ENCODE measurements at regions not wholly inside any gene's neighbourhood (a gene's known extent, or its start where the extent isn't known, plus 50 kb on each side); places are given as distances from the start of the nearest gene placed in this dataset.

DNA sequence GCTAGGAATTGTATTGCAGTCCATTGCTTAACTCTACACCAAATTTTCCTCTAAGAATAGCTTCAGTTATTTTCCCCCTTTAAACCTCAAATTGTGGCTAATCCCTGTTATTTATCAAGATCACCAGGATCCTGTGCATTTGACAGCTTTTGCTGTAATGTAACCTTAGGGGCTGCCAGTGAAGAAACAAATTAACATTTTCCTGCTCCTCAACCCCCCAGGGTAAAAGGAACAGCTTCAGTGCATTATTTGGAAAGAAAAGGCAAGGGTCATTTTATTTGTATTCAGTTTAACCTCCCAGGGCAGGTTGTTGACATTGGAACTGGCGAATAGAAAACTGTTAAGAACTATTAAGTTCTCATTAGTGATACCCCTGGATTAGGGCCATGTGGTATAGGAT lies 57.0 kb downstream of the PCDH20 start:
- 72 to 73% methylated on average over 1 of the region's 1 CpG for WGBS, 2 donors
- H3K9me3 ChIP-seq: no peaks in the 10 kb centered on the region
- intact Hi-C loops (cut with DNase I): no loop called here
- DNase-seq: no peak
- no peaks in the 10 kb centered on the region for H3K27me3 ChIP-seq
- H3K36me3 ChIP-seq: no peaks in the 10 kb centered on the region
- H3K4me1 ChIP-seq: no peaks in the 10 kb centered on the region
- no peak for TF ChIP-seq POLR2A (IDR thresholded peaks at IDR 0.05)
- no peak for TF ChIP-seq CTCF (IDR thresholded peaks at IDR 0.05)
- no peak for TF ChIP-seq POLR2AphosphoS5 (IDR thresholded peaks at IDR 0.05)
- TF ChIP-seq EP300 (IDR thresholded peaks at IDR 0.05): no peak
- H3K27ac ChIP-seq: no peak overlapping the region
- H3K4me3 ChIP-seq: no peak overlapping the region

- H3K27me3 ChIP-seq: no peaks in the 10 kb centered on the region
- no peak overlapping the region for H3K4me3 ChIP-seq
- H3K9me3 ChIP-seq: no peaks in the 10 kb centered on the region
- H3K36me3 ChIP-seq: no peaks in the 10 kb centered on the region
- intact Hi-C loops (cut with DNase I): no loop called here
- no peaks in the 10 kb centered on the region for H3K4me1 ChIP-seq
- 80 to 90% methylated on average over 5 of the region's 5 CpGs for WGBS, 2 donors
- no peak overlapping the region for H3K27ac ChIP-seq
- TF ChIP-seq EP300 (IDR thresholded peaks at IDR 0.05): no peak
- TF ChIP-seq POLR2A (IDR thresholded peaks at IDR 0.05): no peak
- TF ChIP-seq CTCF (IDR thresholded peaks at IDR 0.05): no peak
- no peak for TF ChIP-seq POLR2AphosphoS5 (IDR thresholded peaks at IDR 0.05)
- DNase-seq: no peak
These were observed 65.3 kb downstream of the PCDH20 start for GRCh38 chr13:61350341-61350740.

DNA sequence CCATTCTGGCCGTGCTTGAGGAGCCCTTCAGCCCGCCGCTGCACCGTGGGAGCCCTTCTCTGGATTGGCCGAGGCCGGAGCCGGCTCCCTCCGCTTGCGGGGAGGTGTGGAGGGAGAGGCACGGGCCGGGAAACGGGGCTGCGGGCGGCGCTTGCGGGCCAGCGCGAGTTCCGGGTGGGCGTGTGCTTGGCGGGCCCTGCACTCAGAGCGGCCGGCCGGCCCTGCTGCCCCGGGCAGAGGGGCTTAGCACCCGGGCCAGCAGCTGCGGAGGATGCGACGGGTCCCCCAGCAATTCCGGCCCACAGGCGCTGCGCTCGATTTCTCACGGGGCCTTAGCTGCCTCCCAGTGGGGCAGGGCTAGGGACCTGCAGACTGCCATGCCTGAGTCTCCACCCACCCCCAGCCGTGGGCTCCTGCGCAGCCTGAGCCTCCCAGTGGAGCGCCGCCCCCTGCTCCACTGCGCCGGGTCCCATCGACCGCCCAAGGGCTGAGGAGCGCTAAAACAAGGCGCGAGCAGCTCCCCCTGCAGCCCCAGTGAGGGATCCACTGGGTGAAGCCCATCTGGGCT lies 76.5 kb downstream of the PCDH20 start:
- Histone ChIP-seq H3K4me1 (no peaks in the 10 kb centered on the region), H3K27ac (no peak overlapping the region), H3K27me3 (no peaks in the 10 kb centered on the region), H3K4me3 (no peak overlapping the region), H3K36me3 (no peaks in the 10 kb centered on the region), H3K9me3 (peaks cover 0 to 3% (median 0%) of the 10 kb centered on the region in 4 donors)
- WGBS, 2 donors: 88 to 90% methylated on average over 45 of the region's 45 CpGs
- no peak for TF ChIP-seq POLR2A (IDR thresholded peaks at IDR 0.05)
- intact Hi-C loops (cut with DNase I): no loop called here
- DNase-seq: no peak

- peaks cover 0 to 5% (median 1%) of the 10 kb centered on the region in 4 donors for H3K9me3 ChIP-seq
- WGBS, 2 donors: 82% methylated on average over 1 of the region's 1 CpG
- no peak for TF ChIP-seq POLR2AphosphoS5 (IDR thresholded peaks at IDR 0.05)
- no peak for TF ChIP-seq POLR2A (IDR thresholded peaks at IDR 0.05)
- no peak for TF ChIP-seq EP300 (IDR thresholded peaks at IDR 0.05)
- TF ChIP-seq CTCF (IDR thresholded peaks at IDR 0.05): no peak
- H3K36me3 ChIP-seq: no peaks in the 10 kb centered on the region
- no peaks in the 10 kb centered on the region for H3K4me1 ChIP-seq
- H3K27ac ChIP-seq: no peak overlapping the region
- no peaks in the 10 kb centered on the region for H3K27me3 ChIP-seq
- intact Hi-C loops (cut with DNase I): no loop called here
- H3K4me3 ChIP-seq: no peak overlapping the region
- DNase-seq: no peak
These were observed 99.0 kb downstream of the PCDH20 start for GRCh38 chr13:61316647-61317046.

DNA sequence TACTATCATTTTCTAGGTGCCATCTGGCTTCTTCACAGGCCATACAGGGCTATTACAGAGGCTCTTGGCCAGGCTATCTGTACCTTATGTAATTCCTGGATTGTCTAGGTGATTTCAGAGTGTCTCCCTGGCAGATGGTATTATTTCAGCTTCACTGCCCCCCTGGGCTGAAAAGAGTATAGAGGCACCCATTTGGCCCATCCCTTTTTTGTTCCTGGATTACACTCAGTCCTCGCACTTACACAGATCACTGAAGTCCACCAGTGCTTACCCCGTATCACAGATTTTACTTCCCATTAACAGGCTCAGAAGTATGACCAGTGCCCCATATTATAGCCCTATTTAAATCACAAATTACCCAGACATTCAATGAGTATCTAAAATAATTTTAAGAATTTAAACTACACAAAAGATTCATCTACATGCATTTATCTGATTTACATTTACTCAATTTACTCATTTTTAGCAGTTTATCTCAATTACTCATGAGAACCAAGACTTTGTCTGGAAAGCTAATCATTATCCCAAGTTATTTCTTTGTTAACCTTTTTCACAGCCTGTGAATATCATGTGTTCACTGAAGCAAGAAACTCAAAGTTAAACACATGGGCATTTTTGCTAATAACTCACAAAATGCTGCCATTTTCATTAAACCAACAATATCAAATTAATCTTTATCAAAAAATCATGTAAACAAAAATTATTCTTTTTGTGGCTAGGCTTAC lies 121.0 kb downstream of the PCDH20 start:
- intact Hi-C loops (cut with DNase I): no loop called here
- Histone ChIP-seq H3K4me3 (no peak overlapping the region), H3K27me3 (no peaks in the 10 kb centered on the region), H3K36me3 (no peaks in the 10 kb centered on the region), H3K4me1 (no peaks in the 10 kb centered on the region), H3K27ac (no peak overlapping the region), H3K9me3 (no peaks in the 10 kb centered on the region)
- no peak for DNase-seq
- WGBS, 2 donors: 84 to 88% methylated on average over 2 of the region's 2 CpGs
- TF ChIP-seq POLR2A (IDR thresholded peaks at IDR 0.05): no peak
- no peak for TF ChIP-seq POLR2AphosphoS5 (IDR thresholded peaks at IDR 0.05)
- no peak for TF ChIP-seq EP300 (IDR thresholded peaks at IDR 0.05)
- no peak for TF ChIP-seq CTCF (IDR thresholded peaks at IDR 0.05)
